Nephron (organoid): ENCODE measurements at regions not wholly inside any gene's neighbourhood (a gene's known extent, or its start where the extent isn't known, plus 50 kb on each side); places are given as distances from the start of the nearest gene placed in this dataset.

Experiments
- H3K27ac Mint-ChIP-seq, 3 experiments: 2 replicates each; pipeline ENCODE4 v1.8.0; 2020; ENCODE audit warnings: mixed read lengths in 3 of 3, mild to moderate bottlenecking in 2 of 3, moderate library complexity in 1 of 3
- H3K27me3 Mint-ChIP-seq: 2 replicates; pipeline ENCODE4 v1.8.0; 2021; ENCODE audit warnings: low read depth, mild to moderate bottlenecking, moderate library complexity, mixed read lengths
- H3K36me3 Mint-ChIP-seq: 2 replicates; pipeline ENCODE4 v1.8.0; 2020; ENCODE audit warnings: low read depth, mixed read lengths
- H3K4me1 Mint-ChIP-seq: 2 replicates; pipeline ENCODE4 v1.8.0; 2020; ENCODE audit warnings: mixed read lengths
- H3K4me3 Mint-ChIP-seq, 3 experiments: 2 replicates each; pipeline ENCODE4 v1.8.0; 2020; ENCODE audit warnings: mild to moderate bottlenecking in 3 of 3, mixed read lengths in 3 of 3, moderate library complexity in 2 of 3
- H3K9me3 Mint-ChIP-seq: 2 replicates; pipeline ENCODE4 v1.8.0; 2020; ENCODE audit warnings: mixed read lengths
- TF ChIP-seq, protein P1 (sequence below), 3 experiments: fragments of 200-600 bp; sonication (generic); IDR thresholded peaks; one replicate each; pipeline ENCODE4 v1.5.0; 2021; ENCODE audit warnings: antibody characterized with exemption in 3 of 3; ENCODE audit not compliant: unreplicated experiment in 3 of 3

DNA sequence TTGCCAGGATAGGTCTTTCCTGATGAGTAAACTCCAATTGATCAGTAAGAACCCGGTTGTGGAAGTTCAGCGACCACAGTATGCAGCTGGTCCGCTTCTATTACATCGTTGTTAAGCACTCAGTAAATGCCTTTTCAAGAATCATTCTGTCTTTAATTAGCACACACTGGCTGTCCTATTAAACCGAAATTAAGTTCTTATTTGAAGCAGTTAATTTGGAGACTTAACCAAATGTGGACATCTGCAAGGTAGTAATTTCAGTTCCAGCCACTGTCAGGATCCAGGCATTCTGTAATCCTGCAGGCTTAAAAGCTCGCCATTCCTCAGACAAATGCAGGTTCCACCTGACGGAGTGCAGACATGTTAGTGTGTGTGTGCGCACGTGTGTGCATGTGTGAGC lies 254.6 kb downstream of the IRX2 start:
- TF ChIP-seq, protein P1, sequence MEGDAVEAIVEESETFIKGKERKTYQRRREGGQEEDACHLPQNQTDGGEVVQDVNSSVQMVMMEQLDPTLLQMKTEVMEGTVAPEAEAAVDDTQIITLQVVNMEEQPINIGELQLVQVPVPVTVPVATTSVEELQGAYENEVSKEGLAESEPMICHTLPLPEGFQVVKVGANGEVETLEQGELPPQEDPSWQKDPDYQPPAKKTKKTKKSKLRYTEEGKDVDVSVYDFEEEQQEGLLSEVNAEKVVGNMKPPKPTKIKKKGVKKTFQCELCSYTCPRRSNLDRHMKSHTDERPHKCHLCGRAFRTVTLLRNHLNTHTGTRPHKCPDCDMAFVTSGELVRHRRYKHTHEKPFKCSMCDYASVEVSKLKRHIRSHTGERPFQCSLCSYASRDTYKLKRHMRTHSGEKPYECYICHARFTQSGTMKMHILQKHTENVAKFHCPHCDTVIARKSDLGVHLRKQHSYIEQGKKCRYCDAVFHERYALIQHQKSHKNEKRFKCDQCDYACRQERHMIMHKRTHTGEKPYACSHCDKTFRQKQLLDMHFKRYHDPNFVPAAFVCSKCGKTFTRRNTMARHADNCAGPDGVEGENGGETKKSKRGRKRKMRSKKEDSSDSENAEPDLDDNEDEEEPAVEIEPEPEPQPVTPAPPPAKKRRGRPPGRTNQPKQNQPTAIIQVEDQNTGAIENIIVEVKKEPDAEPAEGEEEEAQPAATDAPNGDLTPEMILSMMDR (IDR thresholded peaks at IDR 0.05; ENCODE audit: unreplicated experiment in 3 of 3) = no peak
- Mint-ChIP-seq H3K36me3 (no peaks in the 10 kb centered on the region), H3K4me1 (no peaks in the 10 kb centered on the region), H3K27me3 (no peaks in the 10 kb centered on the region), H3K4me3 (no peak overlapping the region), H3K27ac (peak overlapping the region in 1 of 3 experiments; percentile 41), H3K9me3 (peaks cover 11% of the 10 kb centered on the region)

GRCh38 chr5:2496126-2496525 lies 255.4 kb downstream of the IRX2 start:
- H3K27ac Mint-ChIP-seq = no peak overlapping the region
- TF ChIP-seq, protein P1 (IDR thresholded peaks at IDR 0.05; ENCODE audit: unreplicated experiment in 3 of 3) = no peak
- H3K4me1 Mint-ChIP-seq = no peaks in the 10 kb centered on the region
- no peak overlapping the region for H3K4me3 Mint-ChIP-seq
- no peaks in the 10 kb centered on the region for H3K36me3 Mint-ChIP-seq
- peaks cover 8% of the 10 kb centered on the region for H3K9me3 Mint-ChIP-seq
- H3K27me3 Mint-ChIP-seq = no peaks in the 10 kb centered on the region

GRCh38 chr5:2493356-2493755 lies 258.1 kb downstream of the IRX2 start:
- no peaks in the 10 kb centered on the region for H3K27me3 Mint-ChIP-seq
- no peak overlapping the region for H3K4me3 Mint-ChIP-seq
- H3K4me1 Mint-ChIP-seq = no peaks in the 10 kb centered on the region
- TF ChIP-seq, protein P1 (IDR thresholded peaks at IDR 0.05; ENCODE audit: unreplicated experiment in 3 of 3) = no peak
- H3K9me3 Mint-ChIP-seq = peaks cover 3% of the 10 kb centered on the region
- no peak overlapping the region for H3K27ac Mint-ChIP-seq
- H3K36me3 Mint-ChIP-seq = no peaks in the 10 kb centered on the region

- no peaks in the 10 kb centered on the region for H3K9me3 Mint-ChIP-seq
- H3K4me3 Mint-ChIP-seq = no peak overlapping the region
- no peak overlapping the region for H3K27ac Mint-ChIP-seq
- H3K36me3 Mint-ChIP-seq = no peaks in the 10 kb centered on the region
- TF ChIP-seq, protein P1 (IDR thresholded peaks at IDR 0.05; ENCODE audit: unreplicated experiment in 3 of 3) = no peak
- no peaks in the 10 kb centered on the region for H3K4me1 Mint-ChIP-seq
- H3K27me3 Mint-ChIP-seq = no peaks in the 10 kb centered on the region
Measured at GRCh38 chr5:2492476-2492875, 259.0 kb downstream of the IRX2 start.

DNA sequence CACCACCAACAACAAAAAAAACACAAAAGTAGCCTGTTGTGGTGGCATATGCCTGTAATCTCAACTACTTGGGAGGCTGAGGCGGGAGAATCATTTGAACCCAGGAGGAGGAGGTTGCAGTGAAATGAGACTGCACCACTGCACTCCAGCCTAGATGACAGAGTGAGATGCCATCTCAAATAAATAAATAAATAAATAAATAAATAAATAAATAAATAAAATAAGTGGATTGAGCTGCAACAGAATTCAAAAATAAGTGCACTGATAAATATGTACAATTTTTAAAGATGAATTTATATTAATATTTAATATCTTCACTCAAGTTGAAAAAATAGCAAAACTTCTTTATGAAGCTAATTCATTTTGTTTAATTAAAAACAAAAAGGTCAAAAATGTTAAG lies 259.6 kb downstream of the IRX2 start:
- Mint-ChIP-seq H3K9me3 (no peaks in the 10 kb centered on the region), H3K27me3 (no peaks in the 10 kb centered on the region), H3K27ac (no peak overlapping the region), H3K4me3 (no peak overlapping the region), H3K36me3 (no peaks in the 10 kb centered on the region), H3K4me1 (no peaks in the 10 kb centered on the region)
- TF ChIP-seq, protein P1 (IDR thresholded peaks at IDR 0.05; ENCODE audit: unreplicated experiment in 3 of 3) = no peak

- Mint-ChIP-seq H3K36me3 (no peaks in the 10 kb centered on the region), H3K9me3 (peaks cover 3% of the 10 kb centered on the region), H3K27me3 (no peaks in the 10 kb centered on the region), H3K4me1 (no peaks in the 10 kb centered on the region), H3K4me3 (no peak overlapping the region), H3K27ac (no peak overlapping the region)
- TF ChIP-seq, protein P1 (IDR thresholded peaks at IDR 0.05; ENCODE audit: unreplicated experiment in 3 of 3) = no peak
Measured at GRCh38 chr5:2489306-2489705, 262.2 kb downstream of the IRX2 start.
